H1 (cell line): ENCODE measurements at regions not wholly inside any gene's neighbourhood (a gene's known extent, or its start where the extent isn't known, plus 50 kb on each side); places are given as distances from the start of the nearest gene placed in this dataset.

Source experiments
- CTCF ChIA-PET: fragments of 300-600 bp; sonication (Branson Sonifier 250); formaldehyde crosslinking; loops from one replicate; lab custom pipeline; 2021; ENCODE audit not compliant: partially characterized antibody; lab: Charles Lee
- POLR2A ChIA-PET: fragments of 300-600 bp; sonication (Branson Sonifier 250); formaldehyde crosslinking; loops from one replicate; lab custom pipeline; 2021; ENCODE audit warnings: inconsistent platforms; ENCODE audit not compliant: partially characterized antibody; lab: Charles Lee
- DNase-seq, 2 experiments: peaks; one replicate each; pipeline versions ENCODE4 v3.0.0 to v3.0.0-alpha.2; 2010 to 2022; ENCODE audit warnings: low spot score in 2 of 2, low read depth in 1 of 2, mixed read lengths in 1 of 2
- FAIRE-seq: peaks from 2 replicates; lab custom pipeline; 2011; peaks lifted over from hg19 to GRCh38; lab: Jason Lieb, UNC
- H2AFZ ChIP-seq: 2 replicates; pipeline ENCODE4 v1.8.1; 2012; ENCODE audit warnings: low read length, inconsistent platforms
- H2AK5ac ChIP-seq: 2 replicates; pipeline ENCODE4 v1.6.1; 2013; ENCODE audit warnings: low read depth, low read length
- H2BK120ac ChIP-seq: replicated peaks from 2 replicates; pipeline ENCODE3; 2013; ENCODE audit warnings: low read depth, low read length, inconsistent platforms
- H2BK12ac ChIP-seq: 2 replicates; pipeline ENCODE4 v1.6.1; 2013; ENCODE audit warnings: low read depth, low read length
- H2BK15ac ChIP-seq: 2 replicates; pipeline ENCODE4 v1.6.1; 2013; ENCODE audit warnings: low read length
- H2BK20ac ChIP-seq: 2 replicates; pipeline ENCODE4 v1.6.1; 2013; ENCODE audit warnings: low read length
- H2BK5ac ChIP-seq: 2 replicates; pipeline ENCODE4 v1.6.1; 2013; ENCODE audit warnings: low read depth, low read length
- H3K14ac ChIP-seq: 2 replicates; pipeline ENCODE4 v1.6.1; 2013; ENCODE audit warnings: inconsistent platforms; ENCODE audit not compliant: insufficient read length
- H3K18ac ChIP-seq: 2 replicates; pipeline ENCODE4 v1.6.1; 2013; ENCODE audit warnings: low read length; ENCODE audit errors: extremely low read depth
- H3K23ac ChIP-seq: 2 replicates; pipeline ENCODE4 v1.6.1; 2013; ENCODE audit warnings: inconsistent platforms; ENCODE audit not compliant: insufficient read length
- H3K23me2 ChIP-seq: 2 replicates; pipeline ENCODE4 v1.6.1; 2013; ENCODE audit warnings: low read depth, low read length
- H3K27ac ChIP-seq: 2 replicates; pipeline ENCODE4 v1.6.1; 2011; ENCODE audit warnings: low read depth, low read length, inconsistent platforms
- H3K27me3 ChIP-seq, 4 experiments: replicated peaks in 1 of 4; 1 replicate in 1 of 4; 2 replicates in 3 of 4; pipeline versions ENCODE4 v1.6.1 to v1.8.1; 2011 to 2013; ENCODE audit warnings: low read length in 3 of 4, mild to moderate bottlenecking in 3 of 4, inconsistent platforms in 2 of 4, mixed read lengths in 2 of 4, moderate library complexity in 1 of 4; ENCODE audit not compliant: control insufficient read depth in 3 of 4, insufficient read depth in 3 of 4; ENCODE audit errors: extremely low read depth in 1 of 4
- H3K36me3 ChIP-seq, 4 experiments: 2 replicates each; pipeline versions ENCODE4 v1.6.1 to v1.8.1; 2011 to 2013; ENCODE audit warnings: mild to moderate bottlenecking in 4 of 4, low read length in 3 of 4, moderate library complexity in 2 of 4, control low read depth in 1 of 4, inconsistent platforms in 1 of 4; ENCODE audit not compliant: insufficient read depth in 4 of 4, control insufficient read depth in 2 of 4
- H3K4ac ChIP-seq: replicated peaks from 2 replicates; pipeline ENCODE3; 2013; ENCODE audit warnings: low read length, low read depth, mixed read lengths, inconsistent platforms; ENCODE audit not compliant: insufficient read length
- H3K4me1 ChIP-seq, 4 experiments: replicated peaks in 1 of 4; 1 replicate in 1 of 4; 2 replicates in 3 of 4; pipeline versions ENCODE4 v1.6.1 to v1.8.1; 2011 to 2013; ENCODE audit warnings: low read length in 3 of 4, inconsistent platforms in 2 of 4, mixed read lengths in 1 of 4; ENCODE audit not compliant: insufficient read depth in 4 of 4, control insufficient read depth in 3 of 4
- H3K4me2 ChIP-seq, 2 experiments: 2 replicates each; pipeline versions ENCODE4 v1.6.1 to v1.8.1; 2011 to 2013; ENCODE audit warnings: low read depth in 2 of 2, low read length in 2 of 2, control low read depth in 1 of 2, inconsistent platforms in 1 of 2, mild to moderate bottlenecking in 1 of 2; ENCODE audit not compliant: insufficient read depth in 1 of 2
- H3K4me3 ChIP-seq, 4 experiments: fragments of 200-600, 300-600 bp in 1 of 4; sonication (generic), shearing (Covaris generic), sonication (Bioruptor Twin) in 1 of 4; 2 replicates each; pipeline versions ENCODE4 v1.5.1 to v1.8.1; 2011 to 2016; ENCODE audit warnings: low read length in 4 of 4, low read depth in 3 of 4, control low read depth in 2 of 4, inconsistent platforms in 2 of 4, mild to moderate bottlenecking in 2 of 4, mixed read lengths in 1 of 4, moderate library complexity in 1 of 4; ENCODE audit not compliant: insufficient read depth in 2 of 4; ENCODE audit errors: extremely low read depth in 1 of 4
- H3K56ac ChIP-seq: replicated peaks from 2 replicates; pipeline ENCODE3; 2013; ENCODE audit warnings: low read depth, mild to moderate bottlenecking, mixed read lengths, low read length, inconsistent platforms; ENCODE audit not compliant: insufficient read length
- H3K79me1 ChIP-seq: 2 replicates; pipeline ENCODE4 v1.6.1; 2013; ENCODE audit warnings: low read depth, low read length, control low read depth
- H3K79me2 ChIP-seq, 2 experiments: 2 replicates each; pipeline versions ENCODE4 v1.6.1 to v1.8.1; 2012 to 2013; ENCODE audit warnings: low read length in 2 of 2, mild to moderate bottlenecking in 2 of 2, inconsistent platforms in 1 of 2; ENCODE audit not compliant: insufficient read depth in 2 of 2, control insufficient read depth in 1 of 2
- H3K9ac ChIP-seq, 4 experiments: replicated peaks in 1 of 4; 1 replicate in 1 of 4; 2 replicates in 3 of 4; pipeline versions ENCODE4 v1.6.1 to v1.8.1; 2011 to 2013; ENCODE audit warnings: low read depth in 3 of 4, low read length in 3 of 4, control low read depth in 2 of 4, mild to moderate bottlenecking in 2 of 4, moderate library complexity in 2 of 4, inconsistent platforms in 1 of 4; ENCODE audit errors: extremely low read depth in 1 of 4
- H3K9me3 ChIP-seq, 2 experiments: 2 replicates each; pipeline versions ENCODE4 v1.6.1 to v1.8.1; 2012 to 2013; ENCODE audit warnings: mild to moderate bottlenecking in 2 of 2, moderate library complexity in 2 of 2, control low read depth in 1 of 2, inconsistent platforms in 1 of 2, low read depth in 1 of 2, low read length in 1 of 2, mixed read lengths in 1 of 2; ENCODE audit not compliant: insufficient read depth in 2 of 2
- H4K20me1 ChIP-seq, 2 experiments: replicated peaks in 1 of 2; 2 replicates each; pipeline versions ENCODE3 to v1.8.1; 2011 to 2013; ENCODE audit warnings: inconsistent platforms in 2 of 2, low read length in 2 of 2, mild to moderate bottlenecking in 1 of 2; ENCODE audit not compliant: insufficient read depth in 2 of 2, control insufficient read depth in 1 of 2
- H4K5ac ChIP-seq: 2 replicates; pipeline ENCODE4 v1.6.1; 2013; ENCODE audit warnings: low read length, low read depth, mixed read lengths, inconsistent platforms; ENCODE audit not compliant: insufficient read length
- H4K8ac ChIP-seq: 2 replicates; pipeline ENCODE4 v1.8.0; 2013; ENCODE audit warnings: mild to moderate bottlenecking, moderate library complexity, low read length, inconsistent platforms; ENCODE audit not compliant: insufficient read depth; ENCODE audit errors: extremely low read depth
- H4K91ac ChIP-seq: replicated peaks from 2 replicates; pipeline ENCODE3; 2013; ENCODE audit warnings: low read length, mixed read lengths, inconsistent platforms; ENCODE audit not compliant: insufficient read length
- CTBP2 ChIP-seq: IDR thresholded peaks from 2 replicates; pipeline ENCODE4 v1.7.0; 2011; ENCODE audit warnings: borderline replicate concordance, mild to moderate bottlenecking, moderate library complexity, mixed read lengths, low read length; ENCODE audit not compliant: insufficient read depth, insufficient read length
- EZH2 ChIP-seq: fragments of 200-600 bp; sonication (generic); IDR thresholded peaks from 2 replicates; pipeline ENCODE4 v1.7.1; 2012; ENCODE audit warnings: low read depth, mild to moderate bottlenecking, moderate library complexity, low read length, inconsistent platforms; ENCODE audit not compliant: severe bottlenecking
- MAFK ChIP-seq: IDR thresholded peaks from 2 replicates; pipeline ENCODE4 v1.6.1; 2012; ENCODE audit warnings: low read depth, mild to moderate bottlenecking, improper control_type of control experiment, low read length
- POLR2AphosphoS5 ChIP-seq: IDR thresholded peaks from 2 replicates; pipeline ENCODE4 v1.6.1; 2011; ENCODE audit warnings: low read depth, low read length
- SIN3A ChIP-seq, 2 experiments: IDR thresholded peaks in 1 of 2; conservative IDR thresholded peaks in 1 of 2; 2 replicates each; pipeline ENCODE4 v1.6.1; 2011 to 2012; ENCODE audit warnings: low read length in 2 of 2, improper control_type of control experiment in 1 of 2, low read depth in 1 of 2, mild to moderate bottlenecking in 1 of 2
- TBP ChIP-seq: IDR thresholded peaks from 2 replicates; pipeline ENCODE4 v1.6.1; 2011; ENCODE audit warnings: low read depth, low read length, improper control_type of control experiment
- WGBS, 2 experiments: shearing (Covaris generic) in 1 of 2; methylation state at CpG; one replicate each; pipeline versions ENCODE4 v1.1.6 to v1.1.7; 2013 to 2015; ENCODE audit warnings: low lambda C conversion rate in 2 of 2, mixed read lengths in 2 of 2, inconsistent platforms in 1 of 2, low coverage in 1 of 2, missing lambda C conversion rate in 1 of 2; ENCODE audit not compliant: insufficient replicate concordance in 2 of 2, insufficient coverage in 1 of 2, insufficient read length in 1 of 2; ENCODE audit errors: extremely low coverage in 1 of 2, missing lambda C conversion rate in 1 of 2; 5-methylcytosine and 5-hydroxymethylcytosine counted together

- Histone ChIP-seq H4K8ac (no peak overlapping the region), H3K9me3 (peaks cover 5 to 10% of the 10 kb centered on the region in 2 experiments; a peak in 3 of 4 replicates), H3K4ac (no peak overlapping the region), H3K4me1 (no peaks in the 10 kb centered on the region), H2BK15ac (no peak overlapping the region), H3K27ac (no peak overlapping the region), H3K18ac (no peak overlapping the region), H2BK5ac (no peak overlapping the region), H4K20me1 (no peaks in the 10 kb centered on the region), H3K4me3 (no peak overlapping the region), H3K27me3 (no peaks in the 10 kb centered on the region), H2BK120ac (no peak overlapping the region), H2AFZ (no peak overlapping the region), H3K36me3 (no peaks in the 10 kb centered on the region), H3K23ac (no peak overlapping the region), H4K91ac (no peak overlapping the region), H3K23me2 (no peaks in the 10 kb centered on the region), H2BK20ac (no peak overlapping the region), H3K9ac (no peak overlapping the region), H3K56ac (no peak overlapping the region), H2BK12ac (no peak overlapping the region), H2AK5ac (no peak overlapping the region), H3K14ac (no peak overlapping the region), H4K5ac (no peak overlapping the region), H3K79me1 (no peaks in the 10 kb centered on the region), H3K4me2 (no peak overlapping the region), H3K79me2 (no peaks in the 10 kb centered on the region)
- ChIA-PET POLR2A (no interaction called here), CTCF (no interaction called here)
- WGBS, 2 experiments, result 71% methylated on average over 2 of the region's 2 CpGs; no CpG with 5 or more reads in 1 of the 2 experiments
- FAIRE-seq (no peak), DNase-seq (no peak)
- TF ChIP-seq SIN3A (conservative IDR thresholded peaks at IDR 0.05 in 1 of 2, IDR thresholded peaks at IDR 0.05 in 1 of 2; ENCODE audit: low read depth in 1 of 2, low read length in 2 of 2), result no peak
- TF ChIP-seq TBP, result no peak
- no peak for TF ChIP-seq MAFK
- no peak for TF ChIP-seq POLR2AphosphoS5
- no peak for TF ChIP-seq EZH2
- TF ChIP-seq CTBP2, result no peak
These were observed 298.9 kb downstream of the ATXN7L3B start for GRCh38 chr12:74836567-74836966.
